HG03039 (cell line): ENCODE measurements at regions not wholly inside any gene's neighbourhood (a gene's known extent, or its start where the extent isn't known, plus 50 kb on each side); places are given as distances from the start of the nearest gene placed in this dataset.

Source experiments
- ATAC-seq: cut with Tn5 transposase; IDR thresholded peaks from one replicate; pipeline ENCODE4 v1.9.1; 2021; ENCODE audit warnings: mild to moderate bottlenecking, moderate library complexity; ENCODE audit not compliant: unreplicated experiment

GRCh38 chr5:148708854-148709253 lies 54.5 kb upstream of the HTR4 start:
- no peak for ATAC-seq

GRCh38 chr5:148711961-148712360 lies 57.6 kb upstream of the HTR4 start:
- no peak for ATAC-seq

- no peak for ATAC-seq
Measured at GRCh38 chr5:148713735-148714508, 59.6 kb upstream of the HTR4 start.

GRCh38 chr5:148716716-148717115 lies 62.4 kb upstream of the HTR4 start:
- ATAC-seq: no peak

GRCh38 chr5:148717668-148718067 lies 63.3 kb upstream of the HTR4 start:
- no peak for ATAC-seq

- no peak for ATAC-seq
Measured at GRCh38 chr5:148719605-148720004, 65.3 kb upstream of the HTR4 start.

- no peak for ATAC-seq
Measured at GRCh38 chr5:148720257-148720656, 65.9 kb upstream of the HTR4 start.

GRCh38 chr5:148723143-148723542 lies 68.8 kb upstream of the HTR4 start:
- ATAC-seq: no peak

GRCh38 chr5:148725675-148726074 lies 71.3 kb upstream of the HTR4 start:
- ATAC-seq: no peak

- ATAC-seq: no peak
Measured at GRCh38 chr5:148729182-148729581, 74.9 kb upstream of the HTR4 start.

GRCh38 chr5:148730270-148730669 lies 75.9 kb upstream of the HTR4 start:
- ATAC-seq: no peak

- peak; percentile 89 for ATAC-seq
Measured at GRCh38 chr5:148730942-148731898, 76.9 kb upstream of the HTR4 start.

GRCh38 chr5:148732692-148733091 lies 78.4 kb upstream of the HTR4 start:
- no peak for ATAC-seq

- ATAC-seq: no peak
Measured at GRCh38 chr5:148733601-148734438, 79.5 kb upstream of the HTR4 start.

GRCh38 chr5:148734518-148734917 lies 80.2 kb upstream of the HTR4 start:
- no peak for ATAC-seq

- ATAC-seq: no peak
Measured at GRCh38 chr5:148735301-148735835, 81.0 kb upstream of the HTR4 start.

- no peak for ATAC-seq
Measured at GRCh38 chr5:148739023-148739422, 84.7 kb upstream of the HTR4 start.

GRCh38 chr5:148739524-148739923 lies 85.2 kb upstream of the HTR4 start:
- no peak for ATAC-seq

- ATAC-seq: no peak
Measured at GRCh38 chr5:148740079-148740858, 85.9 kb upstream of the HTR4 start.
